H1 (cell line): ENCODE measurements at regions not wholly inside any gene's neighbourhood (a gene's known extent, or its start where the extent isn't known, plus 50 kb on each side); places are given as distances from the start of the nearest gene placed in this dataset.

Experiments used
- CTCF ChIA-PET: fragments of 300-600 bp; sonication (Branson Sonifier 250); formaldehyde crosslinking; loops from one replicate; lab custom pipeline; 2021; ENCODE audit not compliant: partially characterized antibody; lab: Charles Lee
- POLR2A ChIA-PET: fragments of 300-600 bp; sonication (Branson Sonifier 250); formaldehyde crosslinking; loops from one replicate; lab custom pipeline; 2021; ENCODE audit warnings: inconsistent platforms; ENCODE audit not compliant: partially characterized antibody; lab: Charles Lee
- DNase-seq, 2 experiments: peaks; one replicate each; pipeline versions ENCODE4 v3.0.0 to v3.0.0-alpha.2; 2010 to 2022; ENCODE audit warnings: low spot score in 2 of 2, low read depth in 1 of 2, mixed read lengths in 1 of 2
- FAIRE-seq: peaks from 2 replicates; lab custom pipeline; 2011; peaks lifted over from hg19 to GRCh38; lab: Jason Lieb, UNC
- H2AFZ ChIP-seq: 2 replicates; pipeline ENCODE4 v1.8.1; 2012; ENCODE audit warnings: low read length, inconsistent platforms
- H2AK5ac ChIP-seq: 2 replicates; pipeline ENCODE4 v1.6.1; 2013; ENCODE audit warnings: low read depth, low read length
- H2BK120ac ChIP-seq: replicated peaks from 2 replicates; pipeline ENCODE3; 2013; ENCODE audit warnings: low read depth, low read length, inconsistent platforms
- H2BK12ac ChIP-seq: 2 replicates; pipeline ENCODE4 v1.6.1; 2013; ENCODE audit warnings: low read depth, low read length
- H2BK15ac ChIP-seq: 2 replicates; pipeline ENCODE4 v1.6.1; 2013; ENCODE audit warnings: low read length
- H2BK20ac ChIP-seq: 2 replicates; pipeline ENCODE4 v1.6.1; 2013; ENCODE audit warnings: low read length
- H2BK5ac ChIP-seq: 2 replicates; pipeline ENCODE4 v1.6.1; 2013; ENCODE audit warnings: low read depth, low read length
- H3K14ac ChIP-seq: 2 replicates; pipeline ENCODE4 v1.6.1; 2013; ENCODE audit warnings: inconsistent platforms; ENCODE audit not compliant: insufficient read length
- H3K18ac ChIP-seq: 2 replicates; pipeline ENCODE4 v1.6.1; 2013; ENCODE audit warnings: low read length; ENCODE audit errors: extremely low read depth
- H3K23ac ChIP-seq: 2 replicates; pipeline ENCODE4 v1.6.1; 2013; ENCODE audit warnings: inconsistent platforms; ENCODE audit not compliant: insufficient read length
- H3K23me2 ChIP-seq: 2 replicates; pipeline ENCODE4 v1.6.1; 2013; ENCODE audit warnings: low read depth, low read length
- H3K27ac ChIP-seq: 2 replicates; pipeline ENCODE4 v1.6.1; 2011; ENCODE audit warnings: low read depth, low read length, inconsistent platforms
- H3K27me3 ChIP-seq, 4 experiments: replicated peaks in 1 of 4; 1 replicate in 1 of 4; 2 replicates in 3 of 4; pipeline versions ENCODE4 v1.6.1 to v1.8.1; 2011 to 2013; ENCODE audit warnings: low read length in 3 of 4, mild to moderate bottlenecking in 3 of 4, inconsistent platforms in 2 of 4, mixed read lengths in 2 of 4, moderate library complexity in 1 of 4; ENCODE audit not compliant: control insufficient read depth in 3 of 4, insufficient read depth in 3 of 4; ENCODE audit errors: extremely low read depth in 1 of 4
- H3K36me3 ChIP-seq, 4 experiments: 2 replicates each; pipeline versions ENCODE4 v1.6.1 to v1.8.1; 2011 to 2013; ENCODE audit warnings: mild to moderate bottlenecking in 4 of 4, low read length in 3 of 4, moderate library complexity in 2 of 4, control low read depth in 1 of 4, inconsistent platforms in 1 of 4; ENCODE audit not compliant: insufficient read depth in 4 of 4, control insufficient read depth in 2 of 4
- H3K4ac ChIP-seq: replicated peaks from 2 replicates; pipeline ENCODE3; 2013; ENCODE audit warnings: low read length, low read depth, mixed read lengths, inconsistent platforms; ENCODE audit not compliant: insufficient read length
- H3K4me1 ChIP-seq, 4 experiments: replicated peaks in 1 of 4; 1 replicate in 1 of 4; 2 replicates in 3 of 4; pipeline versions ENCODE4 v1.6.1 to v1.8.1; 2011 to 2013; ENCODE audit warnings: low read length in 3 of 4, inconsistent platforms in 2 of 4, mixed read lengths in 1 of 4; ENCODE audit not compliant: insufficient read depth in 4 of 4, control insufficient read depth in 3 of 4
- H3K4me2 ChIP-seq, 2 experiments: 2 replicates each; pipeline versions ENCODE4 v1.6.1 to v1.8.1; 2011 to 2013; ENCODE audit warnings: low read depth in 2 of 2, low read length in 2 of 2, control low read depth in 1 of 2, inconsistent platforms in 1 of 2, mild to moderate bottlenecking in 1 of 2; ENCODE audit not compliant: insufficient read depth in 1 of 2
- H3K4me3 ChIP-seq, 4 experiments: fragments of 200-600, 300-600 bp in 1 of 4; sonication (generic), shearing (Covaris generic), sonication (Bioruptor Twin) in 1 of 4; 2 replicates each; pipeline versions ENCODE4 v1.5.1 to v1.8.1; 2011 to 2016; ENCODE audit warnings: low read length in 4 of 4, low read depth in 3 of 4, control low read depth in 2 of 4, inconsistent platforms in 2 of 4, mild to moderate bottlenecking in 2 of 4, mixed read lengths in 1 of 4, moderate library complexity in 1 of 4; ENCODE audit not compliant: insufficient read depth in 2 of 4; ENCODE audit errors: extremely low read depth in 1 of 4
- H3K56ac ChIP-seq: replicated peaks from 2 replicates; pipeline ENCODE3; 2013; ENCODE audit warnings: low read depth, mild to moderate bottlenecking, mixed read lengths, low read length, inconsistent platforms; ENCODE audit not compliant: insufficient read length
- H3K79me1 ChIP-seq: 2 replicates; pipeline ENCODE4 v1.6.1; 2013; ENCODE audit warnings: low read depth, low read length, control low read depth
- H3K79me2 ChIP-seq, 2 experiments: 2 replicates each; pipeline versions ENCODE4 v1.6.1 to v1.8.1; 2012 to 2013; ENCODE audit warnings: low read length in 2 of 2, mild to moderate bottlenecking in 2 of 2, inconsistent platforms in 1 of 2; ENCODE audit not compliant: insufficient read depth in 2 of 2, control insufficient read depth in 1 of 2
- H3K9ac ChIP-seq, 4 experiments: replicated peaks in 1 of 4; 1 replicate in 1 of 4; 2 replicates in 3 of 4; pipeline versions ENCODE4 v1.6.1 to v1.8.1; 2011 to 2013; ENCODE audit warnings: low read depth in 3 of 4, low read length in 3 of 4, control low read depth in 2 of 4, mild to moderate bottlenecking in 2 of 4, moderate library complexity in 2 of 4, inconsistent platforms in 1 of 4; ENCODE audit errors: extremely low read depth in 1 of 4
- H3K9me3 ChIP-seq, 2 experiments: 2 replicates each; pipeline versions ENCODE4 v1.6.1 to v1.8.1; 2012 to 2013; ENCODE audit warnings: mild to moderate bottlenecking in 2 of 2, moderate library complexity in 2 of 2, control low read depth in 1 of 2, inconsistent platforms in 1 of 2, low read depth in 1 of 2, low read length in 1 of 2, mixed read lengths in 1 of 2; ENCODE audit not compliant: insufficient read depth in 2 of 2
- H4K20me1 ChIP-seq, 2 experiments: replicated peaks in 1 of 2; 2 replicates each; pipeline versions ENCODE3 to v1.8.1; 2011 to 2013; ENCODE audit warnings: inconsistent platforms in 2 of 2, low read length in 2 of 2, mild to moderate bottlenecking in 1 of 2; ENCODE audit not compliant: insufficient read depth in 2 of 2, control insufficient read depth in 1 of 2
- H4K5ac ChIP-seq: 2 replicates; pipeline ENCODE4 v1.6.1; 2013; ENCODE audit warnings: low read length, low read depth, mixed read lengths, inconsistent platforms; ENCODE audit not compliant: insufficient read length
- H4K8ac ChIP-seq: 2 replicates; pipeline ENCODE4 v1.8.0; 2013; ENCODE audit warnings: mild to moderate bottlenecking, moderate library complexity, low read length, inconsistent platforms; ENCODE audit not compliant: insufficient read depth; ENCODE audit errors: extremely low read depth
- H4K91ac ChIP-seq: replicated peaks from 2 replicates; pipeline ENCODE3; 2013; ENCODE audit warnings: low read length, mixed read lengths, inconsistent platforms; ENCODE audit not compliant: insufficient read length
- RAD21 ChIP-seq, 2 experiments: IDR thresholded peaks in 1 of 2; conservative IDR thresholded peaks in 1 of 2; 2 replicates each; pipeline ENCODE4 v1.6.1; 2011; ENCODE audit warnings: low read depth in 2 of 2, low read length in 2 of 2, improper control_type of control experiment in 1 of 2, inconsistent platforms in 1 of 2, mild to moderate bottlenecking in 1 of 2, moderate library complexity in 1 of 2
- SUZ12 ChIP-seq: fragments of 200-600 bp; sonication (generic); IDR thresholded peaks from 2 replicates; pipeline ENCODE4 v1.6.1; 2012; ENCODE audit warnings: mild to moderate bottlenecking, inconsistent platforms, low read length, moderate library complexity, mixed read lengths
- WGBS, 2 experiments: shearing (Covaris generic) in 1 of 2; methylation state at CpG; one replicate each; pipeline versions ENCODE4 v1.1.6 to v1.1.7; 2013 to 2015; ENCODE audit warnings: low lambda C conversion rate in 2 of 2, mixed read lengths in 2 of 2, inconsistent platforms in 1 of 2, low coverage in 1 of 2, missing lambda C conversion rate in 1 of 2; ENCODE audit not compliant: insufficient replicate concordance in 2 of 2, insufficient coverage in 1 of 2, insufficient read length in 1 of 2; ENCODE audit errors: extremely low coverage in 1 of 2, missing lambda C conversion rate in 1 of 2; 5-methylcytosine and 5-hydroxymethylcytosine counted together

DNA sequence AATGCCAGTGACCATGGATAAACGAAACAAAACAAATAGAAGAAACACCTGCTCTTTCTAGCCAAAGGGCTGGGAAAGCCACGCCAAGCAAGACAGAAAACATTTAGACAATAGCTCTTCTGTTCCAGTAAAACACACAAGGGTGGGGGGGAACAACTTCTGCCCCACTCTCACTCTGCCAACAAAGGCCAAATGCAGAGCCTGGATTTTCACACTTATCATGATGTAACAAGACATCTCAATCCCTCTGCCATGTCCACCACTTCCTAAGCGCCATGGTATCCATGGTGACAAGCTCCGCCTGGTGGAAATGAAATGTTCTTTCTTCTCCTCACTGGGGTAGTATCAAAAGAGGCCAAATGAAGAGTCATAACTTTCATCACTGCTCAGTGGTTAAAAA is 60.6 kb downstream of the DRD1 start:
- Histone ChIP-seq H2BK12ac (no peak overlapping the region), H3K9ac (no peak overlapping the region), H2BK120ac (no peak overlapping the region), H2BK5ac (no peak overlapping the region), H4K5ac (no peak overlapping the region), H3K27ac (no peak overlapping the region), H3K14ac (no peak overlapping the region), H4K20me1 (no peaks in the 10 kb centered on the region), H3K27me3 (no peaks in the 10 kb centered on the region), H3K18ac (no peak overlapping the region)
- DNase-seq = no peak
- WGBS, 2 experiments = 85% methylated on average over 4 of the region's 4 CpGs; no CpG with 5 or more reads in 1 of the 2 experiments
- TF ChIP-seq SUZ12 = no peak
- TF ChIP-seq RAD21 (IDR thresholded peaks at IDR 0.05 in 1 of 2, conservative IDR thresholded peaks at IDR 0.05 in 1 of 2; ENCODE audit: low read depth in 2 of 2, low read length in 2 of 2) = peak in 1 of 2 experiments; percentile 9; a peak in 2 of 4 replicates
- TF ChIP-seq, all 59 proteins: peak for 1
- Histone ChIP-seq H2BK15ac (no peak overlapping the region), H3K79me1 (no peaks in the 10 kb centered on the region), H3K23ac (no peak overlapping the region), H4K8ac (no peak overlapping the region), H3K79me2 (no peaks in the 10 kb centered on the region), H3K23me2 (no peaks in the 10 kb centered on the region), H3K4ac (no peak overlapping the region), H3K36me3 (no peaks in the 10 kb centered on the region), H3K56ac (no peak overlapping the region), H2AFZ (no peak overlapping the region), H3K4me2 (no peak overlapping the region), H2AK5ac (no peak overlapping the region), H3K9me3 (no peaks in the 10 kb centered on the region), H2BK20ac (no peak overlapping the region), H3K4me3 (no peak overlapping the region), H3K4me1 (peaks cover 0 to 3% (median 3%) of the 10 kb centered on the region in 4 experiments; a peak in 3 of 7 replicates), H4K91ac (no peak overlapping the region)
- CTCF ChIA-PET = interaction anchor here (1.0 kb wide), 1 partner anchor 69 kb away, joined by 4 read pairs; no protein-coding TSS in a partner anchor
- POLR2A ChIA-PET = no interaction called here
- no peak for FAIRE-seq
